SK-N-SH treated with all-trans-retinoic acid at 6 μM for 48 hours (cell line): ENCODE measurements at regions not wholly inside any gene's neighbourhood (a gene's known extent, or its start where the extent isn't known, plus 50 kb on each side); places are given as distances from the start of the nearest gene placed in this dataset.

Experiments used
- CSDC2 ChIP-seq: fragments of 250-450 bp; sonication (Bioruptor Pico); IDR thresholded peaks from 2 replicates; pipeline ENCODE4 v1.5.0; 2020; ENCODE audit warnings: mild to moderate bottlenecking, moderate library complexity
- ZC3H10 ChIP-seq: fragments of 250-450 bp; sonication (Bioruptor Pico); IDR thresholded peaks from 2 replicates; pipeline ENCODE4 v1.5.1; 2021; ENCODE audit warnings: mild to moderate bottlenecking, moderate library complexity
- ZFP3 ChIP-seq: fragments of 250-450 bp; sonication (Bioruptor Pico); IDR thresholded peaks from 2 replicates; pipeline ENCODE4 v1.5.0; 2020; ENCODE audit warnings: mild to moderate bottlenecking, moderate library complexity
- ZFP30 ChIP-seq: fragments of 450-650 bp; formaldehyde crosslinking; IDR thresholded peaks from 2 replicates; pipeline ENCODE4 v1.5.0; 2022; ENCODE audit warnings: mild to moderate bottlenecking, moderate library complexity

DNA sequence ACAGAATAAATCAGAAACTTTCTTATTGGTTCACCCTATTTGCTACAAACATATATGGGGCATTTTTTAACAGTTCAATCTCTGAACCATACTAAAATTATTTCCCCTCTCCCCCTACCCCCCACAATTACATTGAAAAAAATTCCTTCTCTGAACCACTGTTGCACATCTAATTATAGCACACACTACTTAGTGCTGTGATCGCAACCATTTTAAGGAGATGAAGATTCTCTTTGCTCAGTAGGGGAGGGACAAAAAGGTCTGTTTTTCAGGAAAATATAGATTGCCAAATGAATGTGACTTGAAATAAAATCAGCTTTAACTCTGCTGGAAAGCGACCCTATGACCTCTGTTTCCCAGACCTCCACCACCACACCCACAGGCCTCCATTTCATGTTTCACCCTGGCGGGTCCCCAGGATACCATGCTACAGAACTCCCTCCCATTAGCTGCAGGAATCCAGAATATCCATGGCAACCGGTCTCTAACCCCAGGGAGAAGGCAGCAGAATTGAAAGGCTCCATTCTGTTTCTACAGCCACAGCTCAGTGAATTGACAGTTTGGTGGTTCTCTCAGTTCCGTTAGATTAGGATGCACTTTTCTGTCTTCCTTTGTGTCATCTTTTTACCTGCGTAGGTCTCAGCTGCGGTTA is 286.3 kb downstream of the TBC1D4 start:
- TF ChIP-seq CSDC2 (CRISPR knock-in tag) (no peak), ZFP3 (no peak), ZFP30 (CRISPR knock-in tag) (no peak), ZC3H10 (CRISPR knock-in tag) (no peak)
